ENCODE measurements at regions not wholly inside any gene's neighbourhood (a gene's known extent, or its start where the extent isn't known, plus 50 kb on each side); places are given as distances from the start of the nearest gene placed in this dataset.

GRCh38 chr2:220704081-220704480 lies 868.0 kb downstream of the EPHA4 start:
- no peak for ATAC-seq (ENCODE audit: poor library complexity)
- DNase-seq: no peak
- H3K4me3 Mint-ChIP-seq: no peak overlapping the region
- H3K4me1 ChIP-seq (ENCODE audit: insufficient read depth, low read length): no peaks in the 10 kb centered on the region
- intact Hi-C loops (cut with DNase I, micrococcal nuclease): no loop called here
- H3K9me3 Mint-ChIP-seq: no peaks in the 10 kb centered on the region
- no peaks in the 10 kb centered on the region for H3K27me3 ChIP-seq (ENCODE audit: control insufficient read depth in 1 of 2, insufficient read depth in 2 of 2, low read length in 2 of 2)
- H3K9me3 ChIP-seq (ENCODE audit: control insufficient read depth in 1 of 2, insufficient read depth in 1 of 2, low read length in 2 of 2): no peaks in the 10 kb centered on the region
- no peaks in the 10 kb centered on the region for H3K36me3 ChIP-seq (ENCODE audit: insufficient read depth, low read length)
- H3K4me3 ChIP-seq (ENCODE audit: low read length): no peak overlapping the region
- H3K27me3 Mint-ChIP-seq: no peaks in the 10 kb centered on the region
- POLR2A ChIA-PET: no interaction called here
- CTCF ChIA-PET: no interaction called here
- no peaks in the 10 kb centered on the region for H3K36me3 Mint-ChIP-seq (ENCODE audit: low read depth)
- H3K27ac ChIP-seq (ENCODE audit: low read depth in 1 of 2, low read length in 2 of 2): no peak overlapping the region
- H3K27ac Mint-ChIP-seq: no peak overlapping the region
- no peaks in the 10 kb centered on the region for H3K4me1 Mint-ChIP-seq (ENCODE audit: low read depth)
- TF ChIP-seq CTCF (IDR thresholded peaks at IDR 0.05): no peak

- Histone ChIP-seq H3K9me3 (ENCODE audit: control insufficient read depth in 1 of 2, insufficient read depth in 1 of 2, low read length in 2 of 2) (no peaks in the 10 kb centered on the region), H3K4me1 (ENCODE audit: insufficient read depth, low read length) (no peaks in the 10 kb centered on the region), H3K36me3 (ENCODE audit: insufficient read depth, low read length) (no peaks in the 10 kb centered on the region), H3K27me3 (ENCODE audit: control insufficient read depth in 1 of 2, insufficient read depth in 2 of 2, low read length in 2 of 2) (no peaks in the 10 kb centered on the region), H3K4me3 (ENCODE audit: low read length) (no peak overlapping the region), H3K27ac (ENCODE audit: low read depth in 1 of 2, low read length in 2 of 2) (no peak overlapping the region)
- ChIA-PET POLR2A (no interaction called here), CTCF (interaction anchor here (0.7 kb wide), 1 partner anchor 9 kb away, joined by 4 read pairs; no protein-coding TSS in a partner anchor)
- Mint-ChIP-seq H3K4me1 (ENCODE audit: low read depth) (no peaks in the 10 kb centered on the region), H3K27ac (no peak overlapping the region), H3K4me3 (no peak overlapping the region), H3K9me3 (no peaks in the 10 kb centered on the region), H3K27me3 (no peaks in the 10 kb centered on the region), H3K36me3 (ENCODE audit: low read depth) (no peaks in the 10 kb centered on the region)
- intact Hi-C loops (cut with DNase I, micrococcal nuclease): no loop called here
- TF ChIP-seq CTCF (IDR thresholded peaks at IDR 0.05): no peak
- DNase-seq (no peak), ATAC-seq (ENCODE audit: poor library complexity) (no peak)
These were observed 867.3 kb downstream of the EPHA4 start for GRCh38 chr2:220704810-220705209.

GRCh38 chr2:220705678-220706077 lies 866.4 kb downstream of the EPHA4 start:
- Histone ChIP-seq H3K36me3 (ENCODE audit: insufficient read depth, low read length) (no peaks in the 10 kb centered on the region), H3K27me3 (ENCODE audit: control insufficient read depth in 1 of 2, insufficient read depth in 2 of 2, low read length in 2 of 2) (no peaks in the 10 kb centered on the region), H3K9me3 (ENCODE audit: control insufficient read depth in 1 of 2, insufficient read depth in 1 of 2, low read length in 2 of 2) (no peaks in the 10 kb centered on the region), H3K4me3 (ENCODE audit: low read length) (no peak overlapping the region), H3K4me1 (ENCODE audit: insufficient read depth, low read length) (no peaks in the 10 kb centered on the region), H3K27ac (ENCODE audit: low read depth in 1 of 2, low read length in 2 of 2) (no peak overlapping the region)
- H3K27ac Mint-ChIP-seq: no peak overlapping the region
- H3K27me3 Mint-ChIP-seq: peaks cover 7% of the 10 kb centered on the region
- ChIA-PET POLR2A (no interaction called here), CTCF (no interaction called here)
- no peaks in the 10 kb centered on the region for H3K9me3 Mint-ChIP-seq
- no peak for DNase-seq
- no peak overlapping the region for H3K4me3 Mint-ChIP-seq
- H3K36me3 Mint-ChIP-seq (ENCODE audit: low read depth): no peaks in the 10 kb centered on the region
- ATAC-seq (ENCODE audit: poor library complexity): no peak
- no peak for TF ChIP-seq CTCF (IDR thresholded peaks at IDR 0.05)
- intact Hi-C loops (cut with DNase I, micrococcal nuclease): no loop called here
- no peaks in the 10 kb centered on the region for H3K4me1 Mint-ChIP-seq (ENCODE audit: low read depth)
